Endodermal cell (in vitro differentiated cells): ENCODE measurements at regions not wholly inside any gene's neighbourhood (a gene's known extent, or its start where the extent isn't known, plus 50 kb on each side); places are given as distances from the start of the nearest gene placed in this dataset.

Experiments
- DNase-seq: peaks from one replicate; pipeline ENCODE4 v3.0.0-alpha.2; 2017
- H3K27ac ChIP-seq: 2 replicates; pipeline ENCODE4 v1.5.1; 2013; ENCODE audit warnings: mild to moderate bottlenecking, low read depth, low read length, moderate library complexity
- H3K27me3 ChIP-seq: 2 replicates; pipeline ENCODE4 v1.6.1; 2013; ENCODE audit warnings: mild to moderate bottlenecking, low read length, moderate library complexity; ENCODE audit not compliant: insufficient read depth, control insufficient read depth, poor library complexity, severe bottlenecking
- H3K36me3 ChIP-seq: 2 replicates; pipeline ENCODE4 v1.7.0; 2013; ENCODE audit warnings: mild to moderate bottlenecking, low read length, moderate library complexity; ENCODE audit not compliant: control insufficient read depth, insufficient read depth
- H3K4me1 ChIP-seq: one replicate; pipeline ENCODE4 v1.7.0; 2013; ENCODE audit warnings: low read length; ENCODE audit not compliant: control insufficient read depth, insufficient read depth
- H3K4me3 ChIP-seq: 2 replicates; pipeline ENCODE4 v1.5.1; 2013; ENCODE audit warnings: mild to moderate bottlenecking, low read length, moderate library complexity
- H3K9ac ChIP-seq: 2 replicates; pipeline ENCODE4 v1.6.1; 2013; ENCODE audit warnings: mild to moderate bottlenecking, low read length, moderate library complexity; ENCODE audit not compliant: poor library complexity, severe bottlenecking; ENCODE audit errors: extremely low read depth
- H3K9me3 ChIP-seq: 2 replicates; pipeline ENCODE4 v1.6.1; 2013; ENCODE audit warnings: mild to moderate bottlenecking, low read length, moderate library complexity; ENCODE audit not compliant: control insufficient read depth
- H3K27ac Mint-ChIP-seq: 2 replicates; pipeline ENCODE4 v1.8.0; 2020; ENCODE audit warnings: mixed read lengths
- H3K27me3 Mint-ChIP-seq: 2 replicates; pipeline ENCODE4 v1.8.0; 2021; ENCODE audit warnings: mild to moderate bottlenecking, mixed read lengths; ENCODE audit not compliant: insufficient read depth
- H3K36me3 Mint-ChIP-seq: 2 replicates; pipeline ENCODE4 v1.8.0; 2020; ENCODE audit warnings: low read depth, mixed read lengths
- H3K4me1 Mint-ChIP-seq: 2 replicates; pipeline ENCODE4 v1.8.0; 2020; ENCODE audit warnings: mixed read lengths
- H3K4me3 Mint-ChIP-seq: 2 replicates; pipeline ENCODE4 v1.8.0; 2020; ENCODE audit warnings: mild to moderate bottlenecking, moderate library complexity, mixed read lengths
- H3K9me3 Mint-ChIP-seq: 2 replicates; pipeline ENCODE4 v1.8.0; 2020; ENCODE audit warnings: mild to moderate bottlenecking, mixed read lengths
- CTCF ChIP-seq: fragments of 200-600 bp; sonication (generic); conservative IDR thresholded peaks from 2 replicates; pipeline ENCODE4 v1.5.0; 2021; ENCODE audit warnings: antibody characterized with exemption, mild to moderate bottlenecking
- WGBS, 2 experiments: methylation state at CpG; one replicate each; pipeline versions ENCODE4 v1.1.5 to v1.1.7; 2013; ENCODE audit warnings: missing lambda C conversion rate in 2 of 2, mixed read lengths in 1 of 2; ENCODE audit not compliant: insufficient coverage in 1 of 2, insufficient read length in 1 of 2; 5-methylcytosine and 5-hydroxymethylcytosine counted together

DNA sequence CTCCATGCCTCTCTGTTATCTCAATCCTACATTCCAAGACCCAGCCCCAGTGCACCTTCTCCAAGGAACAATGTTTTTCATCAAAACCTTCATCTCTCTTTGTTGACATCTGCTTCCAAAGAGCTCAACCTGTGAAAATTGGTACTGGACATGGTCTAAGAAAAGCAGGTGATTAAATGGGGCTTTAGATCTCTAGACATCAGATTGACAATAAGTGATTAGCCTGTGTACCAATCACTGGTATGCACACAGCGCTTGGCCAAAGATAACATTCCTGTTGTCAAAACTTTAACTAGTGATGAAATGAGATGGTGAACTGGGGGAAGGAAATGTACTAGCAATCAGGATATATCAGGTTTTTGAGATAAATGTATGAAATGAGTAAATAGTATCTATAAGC, 183.3 kb downstream of the TDRD15 start:
- WGBS, 2 experiments: 83 to 93% methylated on average over 1 of the region's 1 CpG
- no peaks in the 10 kb centered on the region for H3K36me3 ChIP-seq
- no peaks in the 10 kb centered on the region for H3K27me3 Mint-ChIP-seq
- no peaks in the 10 kb centered on the region for H3K27me3 ChIP-seq
- TF ChIP-seq CTCF: no peak
- H3K4me1 ChIP-seq: peaks cover 1% of the 10 kb centered on the region
- DNase-seq: no peak
- H3K4me3 ChIP-seq: no peak overlapping the region
- H3K9me3 ChIP-seq: no peaks in the 10 kb centered on the region
- H3K27ac ChIP-seq: no peak overlapping the region
- no peaks in the 10 kb centered on the region for H3K4me1 Mint-ChIP-seq
- no peaks in the 10 kb centered on the region for H3K9me3 Mint-ChIP-seq
- no peak overlapping the region for H3K27ac Mint-ChIP-seq
- H3K4me3 Mint-ChIP-seq: no peak overlapping the region
- H3K36me3 Mint-ChIP-seq: no peaks in the 10 kb centered on the region
- H3K9ac ChIP-seq: no peak overlapping the region

DNA sequence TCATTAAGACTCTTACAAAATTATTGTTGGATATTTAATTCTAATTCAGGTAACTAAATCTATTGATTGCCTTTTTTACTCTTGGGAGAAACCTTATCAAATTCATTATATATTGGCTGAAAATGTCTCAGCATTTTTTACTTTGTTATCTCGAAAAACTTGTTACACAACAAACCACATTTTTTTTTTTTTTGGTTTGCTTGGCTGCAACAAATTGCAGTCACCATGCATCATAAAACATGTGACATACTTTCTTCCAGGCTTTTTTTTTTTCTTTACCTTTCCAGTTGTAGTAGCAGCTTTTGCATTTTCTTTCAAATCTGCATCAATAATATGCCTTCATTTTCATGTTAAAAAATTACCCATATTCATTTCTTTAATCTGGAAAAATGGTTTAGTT, 186.7 kb downstream of the TDRD15 start:
- H3K4me1 Mint-ChIP-seq: no peaks in the 10 kb centered on the region
- WGBS, 2 experiments: 75 to 92% methylated on average over 1 of the region's 1 CpG
- no peaks in the 10 kb centered on the region for H3K27me3 ChIP-seq
- H3K9me3 ChIP-seq: no peaks in the 10 kb centered on the region
- no peak overlapping the region for H3K27ac Mint-ChIP-seq
- H3K4me3 Mint-ChIP-seq: no peak overlapping the region
- no peaks in the 10 kb centered on the region for H3K9me3 Mint-ChIP-seq
- H3K36me3 ChIP-seq: no peaks in the 10 kb centered on the region
- DNase-seq: no peak
- no peak overlapping the region for H3K27ac ChIP-seq
- no peaks in the 10 kb centered on the region for H3K4me1 ChIP-seq
- no peaks in the 10 kb centered on the region for H3K27me3 Mint-ChIP-seq
- TF ChIP-seq CTCF: no peak
- H3K4me3 ChIP-seq: no peak overlapping the region
- H3K9ac ChIP-seq: no peak overlapping the region
- no peaks in the 10 kb centered on the region for H3K36me3 Mint-ChIP-seq

- no peak overlapping the region for H3K4me3 Mint-ChIP-seq
- Histone ChIP-seq H3K4me1 (peaks cover 6% of the 10 kb centered on the region), H3K36me3 (no peaks in the 10 kb centered on the region), H3K27me3 (no peaks in the 10 kb centered on the region), H3K9ac (no peak overlapping the region), H3K4me3 (no peak overlapping the region), H3K9me3 (no peaks in the 10 kb centered on the region), H3K27ac (peak overlapping the region; percentile 7)
- peaks cover 18% of the 10 kb centered on the region for H3K4me1 Mint-ChIP-seq
- no peaks in the 10 kb centered on the region for H3K9me3 Mint-ChIP-seq
- no peaks in the 10 kb centered on the region for H3K36me3 Mint-ChIP-seq
- H3K27me3 Mint-ChIP-seq: no peaks in the 10 kb centered on the region
- no peak for TF ChIP-seq CTCF
- H3K27ac Mint-ChIP-seq: no peak overlapping the region
- no peak for DNase-seq
- 88% methylated on average over 2 of the region's 2 CpGs; no CpG with 5 or more reads in 1 of the 2 experiments for WGBS, 2 experiments
Measured at GRCh38 chr2:21314322-21314835, 190.6 kb downstream of the TDRD15 start.
